Gastrocnemius medialis (tissue), 4 donors: ENCODE measurements at regions not wholly inside any gene's neighbourhood (a gene's known extent, or its start where the extent isn't known, plus 50 kb on each side); places are given as distances from the start of the nearest gene placed in this dataset.

Source experiments
- POLR2A ChIP-seq, 2 donors: fragments of 450-650 bp; IDR thresholded peaks; one replicate each; pipeline ENCODE4 v1.6.1; 2017; ENCODE audit warnings: antibody characterized with exemption in 2 of 2, mild to moderate bottlenecking in 2 of 2, moderate library complexity in 2 of 2
- TF ChIP-seq, protein P1 (sequence below), 5 experiments: fragments of 450-650 bp in 3 of 5; fragments of 200-600 bp in 2 of 5; sonication (generic) in 2 of 5; IDR thresholded peaks in 4 of 5; conservative IDR thresholded peaks in 1 of 5; 1 replicate in 4 of 5; 2 replicates in 1 of 5; pipeline ENCODE4 v1.5.1; 2016 to 2019; ENCODE audit warnings: antibody characterized with exemption in 5 of 5, mild to moderate bottlenecking in 3 of 5, moderate library complexity in 3 of 5

DNA sequence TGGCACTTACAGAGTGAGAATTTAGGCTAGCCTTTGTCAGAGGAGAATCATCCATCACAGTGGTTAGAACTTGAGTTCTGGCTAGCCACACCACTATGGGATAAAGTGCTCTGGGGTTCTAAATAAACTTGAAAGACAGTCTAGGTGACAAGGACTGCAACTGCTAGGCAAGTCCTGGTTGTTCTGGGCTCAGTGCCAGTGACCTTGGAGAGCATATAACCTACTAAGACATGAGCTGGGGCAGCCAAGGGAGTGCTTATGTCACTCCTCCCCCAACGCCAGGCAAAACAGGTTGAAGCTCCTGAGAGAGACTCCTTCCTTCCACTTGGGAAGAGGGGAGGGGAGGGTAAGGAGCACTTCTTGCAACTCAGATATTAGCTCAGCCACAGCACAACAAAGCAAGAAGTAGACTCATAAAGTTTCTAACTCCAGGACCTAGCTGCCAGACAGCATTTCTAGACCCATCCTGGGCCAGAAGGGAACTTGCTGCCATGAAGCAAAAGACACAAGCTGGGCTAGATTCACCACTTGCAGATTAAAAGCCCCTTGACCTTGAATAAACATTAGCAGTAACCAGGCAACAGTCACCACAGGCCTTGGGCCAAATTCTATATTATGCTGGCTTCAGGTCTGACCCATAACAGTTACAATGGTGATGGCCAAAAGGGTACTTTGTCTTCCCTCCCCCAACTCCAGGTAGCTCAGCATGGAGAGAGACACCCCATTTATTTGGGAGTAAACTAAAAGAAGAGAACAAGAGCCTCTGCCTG lies 963.7 kb downstream of the PLOD2 start:
- TF ChIP-seq, protein P1, sequence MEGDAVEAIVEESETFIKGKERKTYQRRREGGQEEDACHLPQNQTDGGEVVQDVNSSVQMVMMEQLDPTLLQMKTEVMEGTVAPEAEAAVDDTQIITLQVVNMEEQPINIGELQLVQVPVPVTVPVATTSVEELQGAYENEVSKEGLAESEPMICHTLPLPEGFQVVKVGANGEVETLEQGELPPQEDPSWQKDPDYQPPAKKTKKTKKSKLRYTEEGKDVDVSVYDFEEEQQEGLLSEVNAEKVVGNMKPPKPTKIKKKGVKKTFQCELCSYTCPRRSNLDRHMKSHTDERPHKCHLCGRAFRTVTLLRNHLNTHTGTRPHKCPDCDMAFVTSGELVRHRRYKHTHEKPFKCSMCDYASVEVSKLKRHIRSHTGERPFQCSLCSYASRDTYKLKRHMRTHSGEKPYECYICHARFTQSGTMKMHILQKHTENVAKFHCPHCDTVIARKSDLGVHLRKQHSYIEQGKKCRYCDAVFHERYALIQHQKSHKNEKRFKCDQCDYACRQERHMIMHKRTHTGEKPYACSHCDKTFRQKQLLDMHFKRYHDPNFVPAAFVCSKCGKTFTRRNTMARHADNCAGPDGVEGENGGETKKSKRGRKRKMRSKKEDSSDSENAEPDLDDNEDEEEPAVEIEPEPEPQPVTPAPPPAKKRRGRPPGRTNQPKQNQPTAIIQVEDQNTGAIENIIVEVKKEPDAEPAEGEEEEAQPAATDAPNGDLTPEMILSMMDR (IDR thresholded peaks at IDR 0.05 in 4 of 5, conservative IDR thresholded peaks at IDR 0.05 in 1 of 5): no peak
- TF ChIP-seq POLR2A (IDR thresholded peaks at IDR 0.05): no peak
